ENCODE measurements at regions not wholly inside any gene's neighbourhood (a gene's known extent, or its start where the extent isn't known, plus 50 kb on each side); places are given as distances from the start of the nearest gene placed in this dataset.
A peak's percentile ranks its signal among the peaks of the same experiment; 100 is the strongest.

DNA sequence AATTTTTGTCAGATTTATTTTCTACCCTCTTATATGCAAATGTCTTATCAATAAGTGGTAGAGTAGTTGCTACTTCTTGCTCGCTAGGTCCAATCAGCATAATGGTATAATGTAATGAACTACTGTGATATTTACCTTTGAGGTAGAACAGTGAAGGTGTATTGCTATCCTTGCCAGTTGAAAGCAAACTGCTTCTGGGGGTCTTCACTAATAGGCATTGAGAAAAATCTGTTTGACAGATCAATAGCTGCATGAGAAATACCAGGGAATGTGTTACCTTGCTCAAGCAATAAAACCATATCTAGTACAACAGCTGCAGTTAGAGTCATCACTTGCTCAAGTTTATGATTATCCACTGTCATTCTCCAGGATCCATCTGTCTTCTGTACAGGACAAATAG is 50.1 kb upstream of the EFEMP1 start:
- no peak overlapping the region for H2AFZ ChIP-seq (ENCODE audit: low read length)
- no peak overlapping the region for H3K4me3 ChIP-seq (ENCODE audit: low read length)
- no peaks in the 10 kb centered on the region for H3K27me3 ChIP-seq (ENCODE audit: low read length)
- no peak overlapping the region for H3K4me2 ChIP-seq (ENCODE audit: low read depth, low read length, poor library complexity, severe bottlenecking)
- no peaks in the 10 kb centered on the region for H3K4me1 ChIP-seq (ENCODE audit: low read length)
- H3K27ac ChIP-seq (ENCODE audit: low read length) = no peak overlapping the region
- DNase-seq = no peak
- H3K79me2 ChIP-seq (ENCODE audit: low read length) = no peaks in the 10 kb centered on the region
- H4K20me1 ChIP-seq (ENCODE audit: insufficient read depth, low read depth, low read length) = no peaks in the 10 kb centered on the region
- H3K9me3 ChIP-seq (ENCODE audit: low read length) = no peaks in the 10 kb centered on the region
- H3K36me3 ChIP-seq (ENCODE audit: insufficient read depth, low read length) = no peaks in the 10 kb centered on the region
- H3K9me2 ChIP-seq (replicated peaks; ENCODE audit: insufficient read depth, low read length) = no peaks in the 10 kb centered on the region
- no peak overlapping the region for H3K9ac ChIP-seq (ENCODE audit: low read length)

- Histone ChIP-seq H3K79me2 (ENCODE audit: low read length) (no peaks in the 10 kb centered on the region), H3K9me2 (replicated peaks; ENCODE audit: insufficient read depth, low read length) (no peaks in the 10 kb centered on the region), H3K27me3 (ENCODE audit: low read length) (no peaks in the 10 kb centered on the region), H2AFZ (ENCODE audit: low read length) (no peak overlapping the region), H3K27ac (ENCODE audit: low read length) (no peak overlapping the region), H4K20me1 (ENCODE audit: insufficient read depth, low read depth, low read length) (no peaks in the 10 kb centered on the region), H3K9me3 (ENCODE audit: low read length) (no peaks in the 10 kb centered on the region), H3K4me3 (ENCODE audit: low read length) (no peak overlapping the region), H3K4me2 (ENCODE audit: low read depth, low read length, poor library complexity, severe bottlenecking) (no peak overlapping the region), H3K9ac (ENCODE audit: low read length) (no peak overlapping the region), H3K36me3 (ENCODE audit: insufficient read depth, low read length) (no peaks in the 10 kb centered on the region), H3K4me1 (ENCODE audit: low read length) (no peaks in the 10 kb centered on the region)
- no peak for DNase-seq
These were observed 53.1 kb upstream of the EFEMP1 start for GRCh38 chr2:55976681-55977080.

DNA sequence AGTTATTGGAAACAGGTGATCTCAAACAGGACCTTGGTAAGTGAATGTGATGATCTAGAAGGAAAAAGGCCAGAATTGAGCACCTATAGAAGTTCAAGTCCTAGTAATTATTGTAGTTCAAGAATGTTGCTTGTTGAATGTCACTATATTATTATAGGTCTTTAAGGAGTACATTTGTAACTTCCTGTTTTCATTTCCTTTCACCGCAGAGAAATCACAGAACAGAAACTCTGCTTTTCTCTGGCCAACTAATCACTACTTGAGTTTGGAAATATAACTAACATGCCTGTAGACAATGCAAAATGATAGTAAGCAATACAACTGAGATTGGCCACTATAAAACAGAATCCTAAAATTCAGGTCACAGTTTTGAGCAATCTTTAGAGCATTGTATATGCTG is 61.8 kb upstream of the EFEMP1 start:
- Histone ChIP-seq H2AFZ (ENCODE audit: low read length) (no peak overlapping the region), H3K4me2 (ENCODE audit: low read depth, low read length, poor library complexity, severe bottlenecking) (no peak overlapping the region), H3K9me3 (ENCODE audit: low read length) (no peaks in the 10 kb centered on the region), H3K36me3 (ENCODE audit: insufficient read depth, low read length) (no peaks in the 10 kb centered on the region), H3K4me3 (ENCODE audit: low read length) (no peak overlapping the region), H4K20me1 (ENCODE audit: insufficient read depth, low read depth, low read length) (no peaks in the 10 kb centered on the region), H3K27me3 (ENCODE audit: low read length) (no peaks in the 10 kb centered on the region), H3K9ac (ENCODE audit: low read length) (no peak overlapping the region), H3K27ac (ENCODE audit: low read length) (no peak overlapping the region), H3K79me2 (ENCODE audit: low read length) (no peaks in the 10 kb centered on the region), H3K4me1 (ENCODE audit: low read length) (no peaks in the 10 kb centered on the region), H3K9me2 (replicated peaks; ENCODE audit: insufficient read depth, low read length) (no peaks in the 10 kb centered on the region)
- peak; percentile 44 for DNase-seq

- Histone ChIP-seq H2AFZ (ENCODE audit: low read length) (no peak overlapping the region), H3K9ac (ENCODE audit: low read length) (no peak overlapping the region)
- DNase-seq = no peak
These were observed 62.4 kb upstream of the EFEMP1 start for GRCh38 chr2:55986001-55986400.

DNA sequence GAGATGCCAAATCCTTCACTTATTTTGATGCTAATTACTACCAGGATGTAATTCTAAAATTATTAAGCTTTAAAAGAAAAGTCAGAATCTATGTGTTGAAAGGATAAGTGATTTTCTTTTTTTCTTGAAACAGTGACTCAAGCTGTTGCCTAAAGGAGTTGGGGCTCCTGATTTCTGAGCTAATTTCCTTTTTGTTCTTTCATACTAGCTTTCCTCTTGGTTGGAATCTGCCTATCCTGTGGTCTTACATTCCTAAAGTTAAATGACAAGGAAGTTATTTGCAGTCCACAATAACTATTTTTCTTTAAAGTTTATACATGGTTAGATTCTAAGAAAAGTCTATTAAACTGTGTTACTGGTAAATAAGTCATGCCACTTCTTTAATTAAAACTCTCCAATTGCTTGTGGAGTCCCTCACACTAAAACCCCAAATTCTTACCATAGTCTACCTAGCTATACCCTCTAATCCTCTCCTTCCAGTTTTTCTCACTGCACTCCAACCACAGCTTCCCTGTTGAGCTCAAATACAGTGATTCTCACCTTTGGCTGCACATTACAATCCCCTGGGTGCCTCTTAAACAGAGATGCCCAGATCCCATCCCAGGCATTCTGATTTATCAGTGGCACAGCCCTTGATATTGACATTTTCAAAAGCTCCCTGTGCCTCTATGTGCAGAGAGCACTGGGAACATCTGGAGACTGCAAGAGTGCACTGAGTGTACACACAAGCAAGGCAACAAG is 63.3 kb upstream of the EFEMP1 start:
- H3K27ac ChIP-seq (ENCODE audit: low read length) = no peak overlapping the region
- no peaks in the 10 kb centered on the region for H3K9me3 ChIP-seq (ENCODE audit: low read length)
- H3K4me1 ChIP-seq (ENCODE audit: low read length) = no peaks in the 10 kb centered on the region
- H2AFZ ChIP-seq (ENCODE audit: low read length) = no peak overlapping the region
- no peak for DNase-seq
- no peaks in the 10 kb centered on the region for H3K27me3 ChIP-seq (ENCODE audit: low read length)
- no peaks in the 10 kb centered on the region for H4K20me1 ChIP-seq (ENCODE audit: insufficient read depth, low read depth, low read length)
- no peaks in the 10 kb centered on the region for H3K79me2 ChIP-seq (ENCODE audit: low read length)
- no peak overlapping the region for H3K4me3 ChIP-seq (ENCODE audit: low read length)
- no peak overlapping the region for H3K9ac ChIP-seq (ENCODE audit: low read length)
- H3K9me2 ChIP-seq (replicated peaks; ENCODE audit: insufficient read depth, low read length) = no peaks in the 10 kb centered on the region
- no peaks in the 10 kb centered on the region for H3K36me3 ChIP-seq (ENCODE audit: insufficient read depth, low read length)
- no peak overlapping the region for H3K4me2 ChIP-seq (ENCODE audit: low read depth, low read length, poor library complexity, severe bottlenecking)

More at GRCh38 chr2:55986001-55986400, 62.4 kb upstream of the EFEMP1 start:
- no peaks in the 10 kb centered on the region for H4K20me1 ChIP-seq (ENCODE audit: insufficient read depth, low read depth, low read length)
- H3K9me3 ChIP-seq (ENCODE audit: low read length) = no peaks in the 10 kb centered on the region
- no peak overlapping the region for H3K4me3 ChIP-seq (ENCODE audit: low read length)
- no peaks in the 10 kb centered on the region for H3K79me2 ChIP-seq (ENCODE audit: low read length)
- H3K4me2 ChIP-seq (ENCODE audit: low read depth, low read length, poor library complexity, severe bottlenecking) = no peak overlapping the region
- no peaks in the 10 kb centered on the region for H3K4me1 ChIP-seq (ENCODE audit: low read length)
- H3K27me3 ChIP-seq (ENCODE audit: low read length) = no peaks in the 10 kb centered on the region
- no peaks in the 10 kb centered on the region for H3K36me3 ChIP-seq (ENCODE audit: insufficient read depth, low read length)
- H3K27ac ChIP-seq (ENCODE audit: low read length) = no peak overlapping the region
- H3K9me2 ChIP-seq (replicated peaks; ENCODE audit: insufficient read depth, low read length) = no peaks in the 10 kb centered on the region

DNA sequence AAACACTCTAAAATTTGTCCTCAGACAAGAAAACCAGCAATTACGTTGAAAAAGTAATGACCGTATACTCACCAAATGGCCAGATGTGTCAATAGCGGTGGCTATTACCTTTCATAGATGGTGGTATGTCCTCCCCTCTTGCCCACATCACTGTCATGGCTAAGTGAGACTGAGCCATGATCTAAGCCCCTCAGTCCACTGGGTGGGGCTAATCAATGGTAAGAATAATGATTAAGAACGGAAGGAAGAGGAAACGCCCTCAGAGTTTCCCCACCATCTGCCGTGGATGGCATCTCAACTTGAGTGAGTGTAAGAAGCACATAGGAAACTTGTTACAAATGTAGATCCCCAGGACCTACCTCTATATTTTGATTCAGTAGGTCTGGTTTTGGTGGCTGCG is 65.8 kb upstream of the EFEMP1 start:
- Histone ChIP-seq H3K4me3 (ENCODE audit: low read length) (no peak overlapping the region), H3K4me2 (ENCODE audit: low read depth, low read length, poor library complexity, severe bottlenecking) (no peak overlapping the region), H3K4me1 (ENCODE audit: low read length) (no peaks in the 10 kb centered on the region), H3K9ac (ENCODE audit: low read length) (no peak overlapping the region), H3K27me3 (ENCODE audit: low read length) (no peaks in the 10 kb centered on the region), H3K9me2 (replicated peaks; ENCODE audit: insufficient read depth, low read length) (no peaks in the 10 kb centered on the region), H3K79me2 (ENCODE audit: low read length) (no peaks in the 10 kb centered on the region), H3K27ac (ENCODE audit: low read length) (no peak overlapping the region), H3K36me3 (ENCODE audit: insufficient read depth, low read length) (no peaks in the 10 kb centered on the region), H3K9me3 (ENCODE audit: low read length) (no peaks in the 10 kb centered on the region), H4K20me1 (ENCODE audit: insufficient read depth, low read depth, low read length) (no peaks in the 10 kb centered on the region), H2AFZ (ENCODE audit: low read length) (no peak overlapping the region)
- no peak for DNase-seq

DNA sequence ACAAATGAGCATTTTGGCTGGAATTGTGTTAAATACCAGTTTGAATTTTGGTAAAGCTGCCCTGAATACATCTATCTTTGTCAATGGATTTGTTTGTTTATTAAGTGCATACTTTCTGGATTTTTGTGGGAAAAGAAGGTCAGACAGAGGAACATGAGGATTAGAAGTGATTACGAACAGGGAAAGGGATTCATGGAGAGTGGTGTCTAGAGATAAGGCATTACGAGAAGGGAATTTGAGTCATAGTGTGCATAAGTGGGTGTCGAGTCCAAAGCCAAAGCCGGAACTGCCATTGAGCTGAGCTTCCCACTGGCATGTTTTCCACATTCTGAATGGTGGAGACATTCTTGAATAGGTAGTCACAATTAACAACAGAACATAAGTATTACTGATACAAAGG is 68.9 kb upstream of the EFEMP1 start:
- Histone ChIP-seq H3K4me2 (ENCODE audit: low read depth, low read length, poor library complexity, severe bottlenecking) (no peak overlapping the region), H2AFZ (ENCODE audit: low read length) (no peak overlapping the region), H3K4me1 (ENCODE audit: low read length) (no peaks in the 10 kb centered on the region), H3K9me3 (ENCODE audit: low read length) (no peaks in the 10 kb centered on the region), H3K4me3 (ENCODE audit: low read length) (no peak overlapping the region), H3K27me3 (ENCODE audit: low read length) (no peaks in the 10 kb centered on the region), H4K20me1 (ENCODE audit: insufficient read depth, low read depth, low read length) (no peaks in the 10 kb centered on the region), H3K36me3 (ENCODE audit: insufficient read depth, low read length) (no peaks in the 10 kb centered on the region), H3K9me2 (replicated peaks; ENCODE audit: insufficient read depth, low read length) (no peaks in the 10 kb centered on the region), H3K27ac (ENCODE audit: low read length) (no peak overlapping the region), H3K79me2 (ENCODE audit: low read length) (no peaks in the 10 kb centered on the region), H3K9ac (ENCODE audit: low read length) (no peak overlapping the region)
- no peak for DNase-seq

DNA sequence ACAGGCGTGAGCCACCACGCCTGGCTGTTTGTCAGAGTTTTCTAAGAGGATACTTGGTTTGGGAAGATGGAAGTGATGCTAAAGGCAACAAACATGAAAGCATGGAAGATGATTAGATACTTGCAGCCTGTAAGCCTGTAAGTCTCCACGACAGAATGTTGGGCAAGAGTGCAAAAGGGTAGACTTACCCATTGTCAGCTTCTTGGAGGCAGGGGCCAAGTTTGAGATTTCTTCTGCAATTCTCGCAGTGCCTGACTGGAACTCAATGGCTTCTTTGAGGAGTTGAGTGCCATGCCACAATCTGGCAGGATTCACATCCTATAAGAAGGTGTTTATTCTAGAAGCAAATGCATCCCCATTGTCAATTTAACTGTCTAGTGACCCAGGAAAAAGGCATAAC is 70.1 kb upstream of the EFEMP1 start:
- H3K9me3 ChIP-seq (ENCODE audit: low read length) = no peaks in the 10 kb centered on the region
- no peaks in the 10 kb centered on the region for H3K79me2 ChIP-seq (ENCODE audit: low read length)

More for the DNA sequence above, 70.1 kb upstream of the EFEMP1 start:
- Histone ChIP-seq H3K4me2 (ENCODE audit: low read depth, low read length, poor library complexity, severe bottlenecking) (no peak overlapping the region), H3K27me3 (ENCODE audit: low read length) (no peaks in the 10 kb centered on the region), H3K27ac (ENCODE audit: low read length) (no peak overlapping the region), H3K4me1 (ENCODE audit: low read length) (no peaks in the 10 kb centered on the region), H3K4me3 (ENCODE audit: low read length) (no peak overlapping the region), H3K9me2 (replicated peaks; ENCODE audit: insufficient read depth, low read length) (no peaks in the 10 kb centered on the region), H3K36me3 (ENCODE audit: insufficient read depth, low read length) (no peaks in the 10 kb centered on the region), H2AFZ (ENCODE audit: low read length) (no peak overlapping the region), H4K20me1 (ENCODE audit: insufficient read depth, low read depth, low read length) (no peaks in the 10 kb centered on the region), H3K9ac (ENCODE audit: low read length) (no peak overlapping the region)
- DNase-seq = no peak

All from Karpas-422 (cell line).